GM10248 (cell line): ENCODE measurements at regions not wholly inside any gene's neighbourhood (a gene's known extent, or its start where the extent isn't known, plus 50 kb on each side); places are given as distances from the start of the nearest gene placed in this dataset.
"Not testable (repeated sequence)": the region's sequence is repeated elsewhere in the genome, so short reads cannot be mapped to it uniquely, and the experiment has no call there.

Experiments used
- CTCF ChIA-PET: fragments of 300-600 bp; sonication (Branson Sonifier 250); formaldehyde crosslinking; extraction: SDS; loops from one replicate; lab custom pipeline; 2021; ENCODE audit warnings: antibody characterized with exemption; lab: Yijun Ruan, JAX
- POLR2A ChIA-PET: fragments of 350-650 bp; sonication (Branson Sonifier 250); formaldehyde crosslinking; extraction: SDS; loops from one replicate; lab custom pipeline; 2020; ENCODE audit warnings: antibody characterized with exemption; lab: Yijun Ruan, JAX
- DNase-seq: peaks from one replicate; pipeline ENCODE4 v3.0.0; 2012; ENCODE audit errors: extremely low spot score
- CTCF ChIP-seq: IDR thresholded peaks from 2 replicates; pipeline ENCODE4 v1.5.1; 2012; ENCODE audit warnings: mild to moderate bottlenecking, low read depth; ENCODE audit errors: extremely low read depth, missing control alignments, control extremely low read depth

DNA sequence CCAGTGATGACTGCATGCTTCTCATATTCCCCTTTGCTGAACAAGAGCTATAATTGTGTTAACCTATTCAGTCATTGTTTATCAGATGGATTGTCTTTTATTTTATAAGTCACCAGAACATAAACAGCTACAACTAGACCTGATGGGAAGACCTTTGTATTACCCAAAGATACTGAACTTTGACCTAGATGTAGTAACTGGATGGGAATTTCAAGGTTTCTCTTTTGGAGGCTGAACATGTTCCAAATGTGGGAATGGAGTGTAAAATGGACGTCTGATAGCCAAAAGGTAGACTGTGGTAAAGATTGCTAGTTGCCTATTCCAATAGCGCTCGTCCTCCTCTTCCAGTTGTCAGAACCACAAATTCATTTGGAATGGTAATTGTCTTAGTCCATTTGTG is 56.4 kb upstream of the ST3GAL5 start:
- DNase-seq: no peak
- no peak for TF ChIP-seq CTCF
- ChIA-PET POLR2A (no interaction called here), CTCF (interaction anchor here (0.8 to 1.4 kb wide), 3 partner anchors 10 to 56 kb away, joined by 3 to 5 read pairs (median 3); no protein-coding TSS in a partner anchor)

- ChIA-PET CTCF (interaction anchor here (0.8 kb wide), 1 partner anchor 17 kb away, joined by 3 read pairs; no protein-coding TSS in a partner anchor), POLR2A (no interaction called here)
- TF ChIP-seq CTCF: no peak
- no peak for DNase-seq
These were observed 53.7 kb upstream of the ST3GAL5 start for GRCh38 chr2:85942346-85942957.

GRCh38 chr2:85941490-85941889 is 52.7 kb upstream of the ST3GAL5 start:
- CTCF ChIA-PET, POLR2A ChIA-PET: not testable (repeated sequence)

GRCh38 chr2:85939131-85939530 is 50.3 kb upstream of the ST3GAL5 start:
- CTCF ChIA-PET: no interaction called here

More at GRCh38 chr2:85941490-85941889, 52.7 kb upstream of the ST3GAL5 start:
- DNase-seq: not testable (repeated sequence)

More at GRCh38 chr2:85939131-85939530, 50.3 kb upstream of the ST3GAL5 start:
- POLR2A ChIA-PET: no interaction called here
- no peak for TF ChIP-seq CTCF
- no peak for DNase-seq
